T-helper 1 cell treated with Interleukin-12 subunit alpha and Interleukin-12 subunit beta and Interleukin-4 antibody, amounts not matched to agents 30 μg/mL and 1 μg/mL, for 36 hours (primary cell): ENCODE measurements at regions not wholly inside any gene's neighbourhood (a gene's known extent, or its start where the extent isn't known, plus 50 kb on each side); places are given as distances from the start of the nearest gene placed in this dataset.

ENCODE experiments used
- H3K27ac Mint-ChIP-seq: one replicate; pipeline ENCODE4 v1.8.0; 2021; ENCODE audit warnings: mild to moderate bottlenecking, mixed read lengths
- H3K27me3 Mint-ChIP-seq: one replicate; pipeline ENCODE4 v1.8.0; 2021; ENCODE audit warnings: low read depth, mixed read lengths
- H3K36me3 Mint-ChIP-seq: one replicate; pipeline ENCODE4 v1.8.0; 2021; ENCODE audit warnings: low read depth, mixed read lengths
- H3K4me1 Mint-ChIP-seq: one replicate; pipeline ENCODE4 v1.8.0; 2021; ENCODE audit warnings: low read depth, mixed read lengths
- H3K4me3 Mint-ChIP-seq: one replicate; pipeline ENCODE4 v1.8.0; 2021; ENCODE audit warnings: mild to moderate bottlenecking, moderate library complexity, mixed read lengths
- H3K9me3 Mint-ChIP-seq: one replicate; pipeline ENCODE4 v1.8.0; 2021; ENCODE audit warnings: mixed read lengths

GRCh38 chr1:98500324-98500723, 161.2 kb upstream of the SNX7 start:
- H3K27ac Mint-ChIP-seq: no peak overlapping the region
- peaks cover 7% of the 10 kb centered on the region for H3K9me3 Mint-ChIP-seq
- H3K36me3 Mint-ChIP-seq: no peaks in the 10 kb centered on the region
- H3K27me3 Mint-ChIP-seq: no peaks in the 10 kb centered on the region
- H3K4me1 Mint-ChIP-seq: no peaks in the 10 kb centered on the region
- no peak overlapping the region for H3K4me3 Mint-ChIP-seq

- Mint-ChIP-seq H3K9me3 (peaks cover 4% of the 10 kb centered on the region), H3K27me3 (no peaks in the 10 kb centered on the region), H3K27ac (no peak overlapping the region), H3K36me3 (no peaks in the 10 kb centered on the region), H3K4me1 (no peaks in the 10 kb centered on the region), H3K4me3 (no peak overlapping the region)
Measured at GRCh38 chr1:98498651-98499050, 162.9 kb upstream of the SNX7 start.

GRCh38 chr1:98497497-98497896, 164.0 kb upstream of the SNX7 start:
- H3K36me3 Mint-ChIP-seq: no peaks in the 10 kb centered on the region
- no peak overlapping the region for H3K4me3 Mint-ChIP-seq
- no peaks in the 10 kb centered on the region for H3K27me3 Mint-ChIP-seq
- H3K9me3 Mint-ChIP-seq: peaks cover 4% of the 10 kb centered on the region
- no peak overlapping the region for H3K27ac Mint-ChIP-seq
- no peaks in the 10 kb centered on the region for H3K4me1 Mint-ChIP-seq

GRCh38 chr1:98496256-98496995, 165.1 kb upstream of the SNX7 start:
- no peak overlapping the region for H3K27ac Mint-ChIP-seq
- no peaks in the 10 kb centered on the region for H3K27me3 Mint-ChIP-seq
- no peaks in the 10 kb centered on the region for H3K36me3 Mint-ChIP-seq
- no peaks in the 10 kb centered on the region for H3K4me1 Mint-ChIP-seq
- peaks cover 4% of the 10 kb centered on the region for H3K9me3 Mint-ChIP-seq
- no peak overlapping the region for H3K4me3 Mint-ChIP-seq

GRCh38 chr1:98493469-98493868, 168.1 kb upstream of the SNX7 start:
- Mint-ChIP-seq H3K27ac (no peak overlapping the region), H3K27me3 (no peaks in the 10 kb centered on the region), H3K9me3 (no peaks in the 10 kb centered on the region), H3K4me3 (no peak overlapping the region), H3K4me1 (no peaks in the 10 kb centered on the region), H3K36me3 (no peaks in the 10 kb centered on the region)

- no peak overlapping the region for H3K4me3 Mint-ChIP-seq
- H3K36me3 Mint-ChIP-seq: no peaks in the 10 kb centered on the region
- no peak overlapping the region for H3K27ac Mint-ChIP-seq
- H3K9me3 Mint-ChIP-seq: no peaks in the 10 kb centered on the region
- H3K4me1 Mint-ChIP-seq: no peaks in the 10 kb centered on the region
- no peaks in the 10 kb centered on the region for H3K27me3 Mint-ChIP-seq
Measured at GRCh38 chr1:98490099-98490498, 171.4 kb upstream of the SNX7 start.

GRCh38 chr1:98487620-98488019, 173.9 kb upstream of the SNX7 start:
- H3K27ac Mint-ChIP-seq: no peak overlapping the region
- no peak overlapping the region for H3K4me3 Mint-ChIP-seq
- H3K36me3 Mint-ChIP-seq: no peaks in the 10 kb centered on the region
- no peaks in the 10 kb centered on the region for H3K9me3 Mint-ChIP-seq
- no peaks in the 10 kb centered on the region for H3K27me3 Mint-ChIP-seq
- no peaks in the 10 kb centered on the region for H3K4me1 Mint-ChIP-seq

GRCh38 chr1:98482611-98483010, 178.9 kb upstream of the SNX7 start:
- Mint-ChIP-seq H3K27me3 (no peaks in the 10 kb centered on the region), H3K36me3 (no peaks in the 10 kb centered on the region), H3K4me1 (no peaks in the 10 kb centered on the region), H3K9me3 (no peaks in the 10 kb centered on the region), H3K27ac (no peak overlapping the region), H3K4me3 (no peak overlapping the region)

- Mint-ChIP-seq H3K4me1 (no peaks in the 10 kb centered on the region), H3K27ac (no peak overlapping the region), H3K36me3 (no peaks in the 10 kb centered on the region), H3K27me3 (no peaks in the 10 kb centered on the region), H3K4me3 (no peak overlapping the region), H3K9me3 (no peaks in the 10 kb centered on the region)
Measured at GRCh38 chr1:98480271-98480670, 181.2 kb upstream of the SNX7 start.

GRCh38 chr1:98478121-98478520, 183.4 kb upstream of the SNX7 start:
- no peaks in the 10 kb centered on the region for H3K27me3 Mint-ChIP-seq
- no peak overlapping the region for H3K27ac Mint-ChIP-seq
- no peak overlapping the region for H3K4me3 Mint-ChIP-seq
- H3K4me1 Mint-ChIP-seq: no peaks in the 10 kb centered on the region
- no peaks in the 10 kb centered on the region for H3K9me3 Mint-ChIP-seq
- H3K36me3 Mint-ChIP-seq: no peaks in the 10 kb centered on the region

- Mint-ChIP-seq H3K27ac (no peak overlapping the region), H3K4me1 (no peaks in the 10 kb centered on the region), H3K4me3 (no peak overlapping the region), H3K9me3 (no peaks in the 10 kb centered on the region), H3K27me3 (peaks cover 8% of the 10 kb centered on the region), H3K36me3 (no peaks in the 10 kb centered on the region)
Measured at GRCh38 chr1:98472878-98473277, 188.6 kb upstream of the SNX7 start.

- H3K9me3 Mint-ChIP-seq: no peaks in the 10 kb centered on the region
Measured at GRCh38 chr1:98471633-98472032, 189.9 kb upstream of the SNX7 start.

GRCh38 chr1:98468111-98468717, 193.3 kb upstream of the SNX7 start:
- Mint-ChIP-seq H3K4me3 (no peak overlapping the region), H3K27ac (no peak overlapping the region), H3K36me3 (no peaks in the 10 kb centered on the region), H3K9me3 (no peaks in the 10 kb centered on the region), H3K27me3 (peaks cover 24% of the 10 kb centered on the region), H3K4me1 (peaks cover 5% of the 10 kb centered on the region)

More at GRCh38 chr1:98471633-98472032, 189.9 kb upstream of the SNX7 start:
- Mint-ChIP-seq H3K36me3 (no peaks in the 10 kb centered on the region), H3K27me3 (peaks cover 16% of the 10 kb centered on the region), H3K4me3 (no peak overlapping the region), H3K4me1 (peaks cover 2% of the 10 kb centered on the region), H3K27ac (no peak overlapping the region)

- Mint-ChIP-seq H3K4me1 (peaks cover 5% of the 10 kb centered on the region), H3K4me3 (no peak overlapping the region), H3K27ac (no peak overlapping the region), H3K9me3 (no peaks in the 10 kb centered on the region), H3K27me3 (peaks cover 24% of the 10 kb centered on the region), H3K36me3 (no peaks in the 10 kb centered on the region)
Measured at GRCh38 chr1:98467586-98467985, 193.9 kb upstream of the SNX7 start.

- Mint-ChIP-seq H3K27me3 (peaks cover 26% of the 10 kb centered on the region), H3K4me1 (peaks cover 5% of the 10 kb centered on the region), H3K4me3 (no peak overlapping the region), H3K36me3 (no peaks in the 10 kb centered on the region), H3K9me3 (no peaks in the 10 kb centered on the region), H3K27ac (no peak overlapping the region)
Measured at GRCh38 chr1:98467122-98467521, 194.4 kb upstream of the SNX7 start.
